Caki2 (cell line): ENCODE measurements at regions not wholly inside any gene's neighbourhood (a gene's known extent, or its start where the extent isn't known, plus 50 kb on each side); places are given as distances from the start of the nearest gene placed in this dataset.

Source experiments
- DNase-seq: peaks from one replicate; pipeline ENCODE4 v3.0.0-alpha.2; 2015; ENCODE audit warnings: low read depth
- in situ Hi-C: cut with HindIII; loops from 2 replicates; pipeline ENCODE4 v1.10.0; 2016; ENCODE audit warnings: low sequenced_read_pairs, low pct_unique_long_range_greater_than_20kb, mixed read lengths

DNA sequence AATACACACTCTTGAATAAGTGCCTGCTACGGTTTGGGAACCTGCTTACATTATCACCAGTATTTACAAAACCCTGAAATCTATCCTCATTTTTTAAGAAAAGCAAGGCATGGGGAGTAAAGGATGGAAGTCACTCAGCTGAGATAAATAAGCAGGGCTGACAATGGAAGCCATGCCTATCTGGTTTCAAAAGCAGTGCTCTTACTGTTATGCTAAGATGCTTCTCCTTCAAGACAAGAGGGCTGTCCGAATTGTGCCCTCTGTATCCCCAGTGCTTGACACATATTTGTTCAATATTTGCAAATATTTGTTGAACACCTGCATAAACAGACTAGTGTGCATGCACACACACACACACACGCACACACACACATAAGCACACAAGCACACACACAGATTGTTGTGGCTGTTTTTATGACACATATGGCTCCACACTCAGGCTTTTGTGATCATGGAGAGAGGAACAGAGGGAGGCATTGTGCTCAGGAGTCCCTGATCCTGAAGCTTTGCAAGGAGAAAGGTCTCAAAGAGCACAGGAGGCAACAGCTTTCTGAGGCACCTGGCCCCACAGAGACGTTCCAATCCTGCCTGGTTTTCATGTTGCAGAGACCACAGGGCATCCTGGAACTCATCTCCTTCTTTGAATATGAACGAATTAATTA is 401.6 kb upstream of the CDH11 start:
- DNase-seq, result no peak
- in situ Hi-C loops, result no loop called here

DNA sequence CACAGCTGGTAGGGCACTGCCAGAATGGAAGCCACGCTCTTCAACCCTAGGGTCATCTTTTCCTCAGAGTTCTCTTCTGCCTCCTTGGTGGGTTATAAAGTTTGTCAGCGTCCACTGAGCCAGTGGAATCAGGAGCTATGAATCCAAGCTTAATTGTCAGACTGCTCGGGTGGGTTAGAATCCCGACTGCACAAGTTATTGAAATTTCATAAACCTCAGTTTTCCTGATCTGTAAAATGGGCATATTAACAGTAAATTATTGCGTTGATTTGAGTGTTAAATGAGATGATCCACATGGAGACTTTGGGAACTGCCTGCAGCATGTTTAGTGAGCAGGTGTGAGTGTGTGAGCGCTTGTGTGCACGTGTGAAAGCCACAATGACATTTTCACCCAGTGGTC is 400.5 kb upstream of the CDH11 start:
- DNase-seq, result no peak
- in situ Hi-C loops, result no loop called here

DNA sequence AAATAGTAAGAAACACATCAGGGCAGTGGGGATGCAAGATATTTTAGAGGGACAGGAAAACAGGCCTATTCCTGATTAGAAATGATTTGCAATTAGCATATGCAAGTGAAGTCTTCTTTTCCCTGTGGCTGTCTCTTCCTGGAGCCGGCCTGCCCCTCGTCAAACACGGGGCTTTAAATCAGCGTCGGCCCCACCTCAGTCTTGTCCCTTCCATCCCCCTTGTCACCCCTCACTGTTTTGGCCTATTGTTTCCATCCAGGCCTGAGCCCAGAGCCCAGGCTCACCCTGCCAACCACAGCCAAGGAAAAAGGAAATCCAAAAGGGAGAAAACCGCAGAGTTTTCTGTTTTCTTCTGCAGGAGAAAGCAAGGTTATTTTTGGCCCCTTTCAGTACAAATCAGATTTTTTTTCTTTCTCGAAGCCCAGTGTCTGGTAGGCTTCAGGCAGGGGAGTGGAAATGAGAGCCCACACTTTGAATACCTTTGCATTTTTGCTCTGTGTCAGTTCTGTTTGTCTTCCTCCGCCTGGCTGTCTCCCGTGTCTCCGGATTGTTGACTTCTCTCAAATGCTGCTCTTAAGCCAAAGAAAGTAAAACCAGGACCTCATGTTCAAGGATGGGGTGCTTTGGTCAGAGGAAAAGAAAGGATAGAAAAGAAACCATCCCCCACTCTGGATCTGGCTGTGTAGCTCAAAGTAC is 399.9 kb upstream of the CDH11 start:
- no peak for DNase-seq
- in situ Hi-C loops, result no loop called here

DNA sequence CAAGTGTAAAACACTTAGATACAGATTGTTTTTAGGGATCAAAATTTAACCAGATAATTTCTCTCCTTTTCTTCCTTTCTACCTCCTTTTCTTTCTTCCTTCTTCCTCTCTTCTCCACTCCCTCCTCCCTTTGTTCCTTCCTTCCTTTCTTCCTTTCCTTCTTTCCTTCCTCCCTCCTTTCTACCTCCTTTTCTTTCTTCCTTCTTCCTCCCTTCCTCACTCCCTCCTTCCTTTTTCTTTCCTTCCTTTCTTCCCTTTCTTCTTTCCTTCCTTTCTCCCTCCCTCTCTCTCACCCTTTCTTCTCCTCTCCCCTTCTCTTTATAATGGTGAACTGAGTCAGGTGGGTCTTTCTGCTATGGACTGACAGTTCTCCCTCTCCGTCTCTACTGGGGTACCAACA is 397.5 kb upstream of the CDH11 start:
- DNase-seq, result no peak
- in situ Hi-C loops, result no loop called here

DNA sequence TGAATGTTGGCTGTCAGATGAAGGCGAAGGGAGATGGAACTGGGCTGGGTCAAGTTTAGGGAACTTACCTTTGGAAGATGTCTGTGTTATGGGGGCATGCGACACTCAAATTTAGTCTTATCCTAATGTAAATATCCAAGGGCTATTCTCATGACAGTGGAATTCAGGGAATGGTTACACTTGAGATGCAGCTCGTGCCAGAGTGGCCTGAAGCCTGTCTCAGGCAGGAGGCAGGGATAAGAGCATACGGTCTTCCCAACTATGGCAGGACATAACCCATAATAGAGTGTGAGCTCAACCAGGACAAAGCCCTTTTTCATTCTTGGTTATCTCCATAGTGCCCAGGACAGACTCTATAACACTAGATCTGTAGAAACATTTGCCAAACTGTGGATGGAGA is 393.3 kb upstream of the CDH11 start:
- in situ Hi-C loops, result no loop called here
- no peak for DNase-seq

DNA sequence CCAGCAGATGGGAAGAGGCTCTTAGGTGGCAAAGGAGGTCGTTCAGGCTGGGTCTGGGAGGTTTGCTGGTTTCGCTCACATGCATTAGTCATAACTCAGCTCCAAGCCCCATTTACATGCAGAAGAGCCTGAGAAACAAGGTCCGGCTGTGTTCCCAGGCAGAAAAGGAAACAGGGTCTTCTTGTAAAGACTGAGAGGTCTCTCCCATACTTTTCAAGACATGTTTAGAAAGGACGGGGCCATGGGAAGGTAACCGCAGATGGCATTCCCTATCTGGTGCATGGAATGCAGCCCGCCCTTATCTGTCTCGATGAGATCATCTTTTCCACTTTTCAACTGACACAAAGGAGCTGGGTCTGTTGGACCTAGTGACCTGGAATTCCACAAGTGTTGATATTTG is 389.0 kb upstream of the CDH11 start:
- no peak for DNase-seq
- in situ Hi-C loops, result no loop called here

DNA sequence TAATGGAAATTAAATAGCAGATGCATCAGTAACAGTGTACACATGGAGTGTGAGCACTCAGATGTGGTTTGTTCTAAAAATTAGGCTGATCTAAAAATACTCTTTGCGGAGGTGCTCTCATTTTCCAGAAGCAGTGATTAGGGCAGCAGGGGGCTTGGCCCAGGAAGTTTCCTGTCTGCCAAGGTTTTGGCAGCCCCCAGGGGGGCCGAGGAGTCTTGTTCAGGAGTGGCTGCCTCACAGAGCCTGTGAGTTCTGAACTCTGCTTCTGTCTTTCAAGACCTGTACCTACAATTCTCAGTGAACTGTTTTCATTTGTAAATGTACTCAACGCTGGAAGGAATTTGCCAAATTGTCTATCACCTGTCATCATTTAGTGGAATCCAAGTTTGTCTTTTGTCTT is 388.4 kb upstream of the CDH11 start:
- no peak for DNase-seq
- in situ Hi-C loops, result no loop called here

DNA sequence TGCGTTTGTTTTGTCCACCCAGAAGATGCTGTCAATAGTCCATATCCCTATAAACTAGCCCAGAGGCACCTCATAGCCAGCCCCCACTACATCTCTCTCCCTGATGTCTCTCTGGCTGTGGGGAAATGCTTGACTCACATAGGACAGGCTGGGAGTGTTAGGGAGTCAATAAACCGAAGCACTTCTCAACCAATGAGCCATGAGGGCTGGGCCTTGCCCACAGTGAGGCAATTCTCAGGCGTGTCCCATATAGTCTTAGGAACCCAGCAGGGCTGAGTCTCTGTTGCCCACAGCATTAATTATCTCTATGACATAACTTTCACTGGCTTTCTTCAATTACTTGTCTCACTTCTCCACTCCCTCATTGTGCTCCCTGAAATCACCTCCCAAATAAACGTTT is 387.3 kb upstream of the CDH11 start:
- in situ Hi-C loops, result no loop called here
- no peak for DNase-seq

DNA sequence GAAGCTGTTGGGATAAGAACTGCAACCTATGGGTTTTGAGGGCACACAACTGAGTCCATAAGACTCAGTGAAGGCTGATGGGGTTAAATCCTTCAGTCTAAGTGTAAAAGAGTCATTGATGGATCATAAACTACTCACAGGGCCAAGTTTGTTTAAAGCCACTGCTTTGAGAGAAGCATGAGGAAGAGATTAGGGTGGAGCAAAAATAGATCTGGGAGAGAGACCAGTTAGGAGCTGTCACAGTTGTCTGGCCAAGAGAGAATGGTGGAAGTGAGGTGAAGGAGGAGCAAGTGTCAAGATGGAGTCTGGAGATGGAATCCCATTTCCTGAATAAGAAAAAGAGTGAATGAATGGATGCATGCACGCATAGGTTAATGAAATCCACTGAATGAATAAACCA is 379.1 kb upstream of the CDH11 start:
- in situ Hi-C loops, result no loop called here
- DNase-seq, result no peak

DNA sequence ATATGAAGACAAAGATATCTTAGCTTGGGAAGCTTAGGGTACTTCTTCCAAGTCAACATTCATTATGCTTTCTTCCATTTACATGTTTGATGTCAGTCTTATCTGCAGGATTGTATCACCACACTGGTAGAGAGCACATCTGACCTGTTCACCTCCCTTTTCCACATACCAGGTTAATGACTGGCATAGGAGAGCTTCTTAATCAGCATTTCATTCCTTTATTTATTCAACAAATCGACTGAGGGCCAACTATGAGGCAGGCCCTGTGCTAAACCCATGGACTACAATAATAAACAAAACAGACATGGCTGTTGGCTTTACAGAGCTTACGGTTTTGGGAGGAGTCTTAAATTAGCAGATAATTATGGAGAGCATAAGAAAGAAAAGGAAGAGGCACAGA is 378.1 kb upstream of the CDH11 start:
- no peak for DNase-seq
- in situ Hi-C loops, result no loop called here

DNA sequence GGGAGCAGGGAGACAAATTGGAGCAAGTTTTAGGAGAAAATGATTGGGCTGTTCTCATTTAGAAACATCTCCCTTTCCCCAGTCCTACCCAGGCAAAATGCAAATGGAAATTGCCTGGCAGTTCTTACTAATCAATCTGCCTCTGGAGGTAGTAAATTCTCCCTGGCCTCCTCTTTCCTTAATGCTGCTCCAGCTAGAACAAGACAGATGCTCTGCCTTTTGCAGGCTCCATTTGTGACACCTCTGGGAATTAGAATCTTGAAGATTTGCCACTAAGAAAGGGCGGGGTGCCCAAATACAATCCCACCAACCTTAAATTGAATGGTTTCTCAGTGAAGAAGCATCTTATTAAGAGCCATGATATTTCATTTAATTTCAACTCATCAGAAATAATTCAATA is 377.7 kb upstream of the CDH11 start:
- in situ Hi-C loops, result no loop called here
- DNase-seq, result no peak

DNA sequence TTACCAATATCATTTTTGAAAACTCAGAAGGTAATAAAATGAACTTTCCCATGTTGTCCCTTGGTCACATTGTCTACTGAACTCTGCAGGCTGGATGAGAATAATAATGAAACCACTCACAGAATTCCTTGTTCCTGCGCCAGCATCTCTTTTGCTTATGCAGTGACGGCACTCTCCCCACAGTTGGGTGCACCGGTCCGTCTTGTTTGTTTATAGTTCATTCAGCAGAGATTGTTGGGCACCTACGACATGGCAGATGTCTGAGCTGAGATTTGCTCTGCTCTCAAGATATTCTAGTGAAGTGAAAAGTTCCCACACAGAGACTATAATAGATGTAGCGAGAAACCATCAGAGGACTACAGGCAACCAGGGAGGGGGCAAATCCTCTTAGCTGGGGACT is 375.7 kb upstream of the CDH11 start:
- in situ Hi-C loops, result no loop called here
- no peak for DNase-seq

DNA sequence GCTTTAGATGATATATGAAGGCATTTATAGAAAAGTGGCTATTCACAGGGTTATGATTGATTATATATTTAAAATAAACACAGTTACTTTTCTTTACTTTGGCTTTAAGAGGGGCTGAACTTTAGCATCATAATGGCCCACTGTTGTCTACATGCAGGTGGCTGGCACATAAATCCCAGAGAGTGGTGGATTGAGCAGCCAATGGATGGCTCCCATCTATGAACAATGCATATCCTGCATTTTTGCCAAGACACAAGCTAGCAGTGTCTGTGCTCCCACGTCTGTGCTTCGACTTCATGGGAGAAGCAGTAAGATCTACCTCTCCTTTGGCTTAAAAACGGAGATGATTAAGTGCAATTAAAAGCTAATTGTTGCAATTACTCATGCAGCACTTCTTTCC is 373.2 kb upstream of the CDH11 start:
- in situ Hi-C loops, result no loop called here
- no peak for DNase-seq

DNA sequence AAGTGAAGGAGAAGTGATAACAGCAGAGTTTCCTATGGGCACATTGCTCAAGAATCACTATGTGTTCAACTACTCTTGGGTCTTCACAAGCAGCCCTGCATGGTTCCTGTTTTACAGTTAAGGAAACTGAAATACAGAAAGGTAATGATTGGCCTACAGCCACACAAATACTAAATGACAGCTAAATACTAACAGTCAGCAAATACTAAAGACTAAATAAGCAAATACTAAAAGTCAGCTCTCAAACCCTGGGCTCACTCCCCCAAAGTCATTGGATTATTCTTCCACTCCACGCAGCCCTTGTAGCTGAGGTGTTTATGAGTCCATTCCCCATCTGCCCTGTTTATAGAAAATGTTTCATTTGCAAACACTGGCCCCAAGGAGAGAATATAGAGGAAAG is 372.7 kb upstream of the CDH11 start:
- DNase-seq, result no peak
- in situ Hi-C loops, result no loop called here

DNA sequence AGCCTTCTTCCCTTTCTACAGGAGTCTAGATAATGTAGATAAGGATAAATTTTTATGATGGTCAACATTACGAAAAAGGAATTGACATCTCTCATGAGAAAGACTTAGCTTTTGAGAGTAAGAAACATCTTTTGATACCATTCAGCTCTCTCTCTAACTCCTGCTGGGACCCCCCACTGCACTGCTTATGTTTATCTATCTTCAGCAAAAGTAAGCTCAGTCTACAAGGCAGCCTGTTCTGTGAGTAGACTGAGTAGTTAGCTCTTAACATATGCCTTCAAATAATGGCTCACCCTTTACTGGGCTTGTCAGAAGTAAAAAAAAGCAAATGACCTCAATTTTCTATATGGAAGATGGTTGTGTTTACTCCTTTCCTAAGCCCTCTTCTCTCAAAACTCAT is 372.2 kb upstream of the CDH11 start:
- in situ Hi-C loops, result no loop called here
- no peak for DNase-seq

DNA sequence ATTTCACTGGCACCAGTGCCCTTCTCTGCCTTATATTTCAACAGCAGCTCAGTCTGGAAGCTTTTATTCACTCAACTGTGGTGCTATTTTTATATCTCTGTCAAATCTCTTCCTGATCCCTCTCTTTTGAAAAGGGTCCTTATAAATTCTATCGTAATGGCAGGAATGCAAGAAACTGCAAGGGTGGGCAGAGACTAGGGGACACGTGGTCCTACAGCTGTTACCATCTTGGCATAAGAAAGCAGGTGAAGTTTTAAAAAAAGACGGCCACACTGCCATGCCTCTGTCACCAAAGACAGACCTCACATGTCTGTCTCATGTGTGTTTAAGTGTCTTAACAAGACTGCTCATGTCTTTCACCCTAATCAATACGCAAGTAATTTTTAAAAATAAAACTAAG is 368.4 kb upstream of the CDH11 start:
- in situ Hi-C loops, result no loop called here
- no peak for DNase-seq

DNA sequence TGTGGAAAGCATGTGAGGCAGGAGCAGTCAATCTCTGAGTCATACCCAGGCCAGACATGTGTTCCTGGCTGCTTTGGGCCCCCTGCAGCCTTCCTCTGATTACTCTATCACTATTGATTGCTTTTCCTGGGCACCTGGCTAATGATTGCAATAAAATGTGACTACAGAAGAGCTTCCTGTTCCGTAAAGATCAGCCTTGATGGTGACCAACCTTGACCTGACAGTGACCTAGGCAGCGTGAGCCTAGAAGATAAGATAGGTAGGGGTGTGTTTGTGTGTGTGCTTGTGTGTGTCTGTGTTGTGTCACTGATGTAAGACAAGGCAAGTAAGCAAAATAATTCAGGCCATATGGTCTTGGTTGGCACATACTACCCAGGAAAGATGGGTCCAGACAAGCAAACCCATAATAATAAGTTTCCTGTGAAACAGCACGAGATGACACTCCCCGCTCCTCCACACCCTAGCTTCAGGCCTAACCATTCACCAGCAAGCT is 367.7 kb upstream of the CDH11 start:
- in situ Hi-C loops, result no loop called here
- DNase-seq, result no peak

DNA sequence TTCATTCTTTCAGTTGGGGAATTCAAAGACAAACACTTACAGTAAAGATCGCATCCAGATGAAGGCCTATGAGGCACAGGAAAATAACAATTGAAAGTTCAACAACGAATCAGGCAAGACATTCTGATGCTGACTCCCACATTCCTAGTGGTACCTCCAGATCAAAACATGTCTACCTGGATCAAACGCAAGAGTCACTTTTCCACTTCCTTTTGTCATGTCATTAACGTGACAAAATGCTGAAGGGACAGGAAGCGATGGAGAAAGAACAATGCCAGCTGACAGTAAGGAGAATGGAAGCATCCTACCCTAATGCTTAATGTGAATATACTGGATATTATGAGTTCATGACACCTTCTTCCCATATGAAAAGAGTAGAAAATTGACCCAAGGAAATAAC is 365.4 kb upstream of the CDH11 start:
- in situ Hi-C loops, result no loop called here
- no peak for DNase-seq

DNA sequence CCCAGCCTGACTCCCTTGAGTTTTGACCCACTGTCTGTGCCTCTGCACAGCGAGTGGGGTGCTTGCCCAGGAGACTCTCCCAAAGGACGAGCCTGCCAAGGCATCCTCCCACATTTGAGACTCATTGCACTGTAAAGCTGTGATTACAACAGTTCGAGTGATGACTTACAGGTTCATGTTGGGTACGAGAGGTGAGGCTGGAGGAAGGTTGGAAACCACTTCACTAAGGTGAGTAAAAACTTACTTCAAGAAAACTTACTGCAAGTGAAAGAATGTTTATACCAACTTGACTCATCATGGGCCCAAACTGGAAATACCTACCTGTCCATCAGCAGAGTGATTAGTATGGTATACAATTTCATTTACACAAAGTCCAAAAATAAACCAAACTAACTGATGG is 360.1 kb upstream of the CDH11 start:
- no peak for DNase-seq
- in situ Hi-C loops, result no loop called here
